CD14-positive monocyte (primary cell): ENCODE measurements at regions not wholly inside any gene's neighbourhood (a gene's known extent, or its start where the extent isn't known, plus 50 kb on each side); places are given as distances from the start of the nearest gene placed in this dataset.

Source experiments
- DNase-seq, 3 donors: peaks; one replicate each; pipeline ENCODE4 v3.0.0-alpha.2; 2011 to 2022
- H2AFZ ChIP-seq: 2 replicates; pipeline ENCODE4 v1.6.0; 2012; ENCODE audit warnings: mild to moderate bottlenecking, low read depth, low read length, inconsistent platforms; ENCODE audit not compliant: insufficient read depth, poor library complexity, severe bottlenecking
- H3K27ac ChIP-seq, 2 donors: 1 replicate in 1 of 2; 2 replicates in 1 of 2; pipeline ENCODE4 v1.5.1; 2012 to 2013; ENCODE audit warnings: low read length in 2 of 2, control low read depth in 1 of 2, inconsistent platforms in 1 of 2, low read depth in 1 of 2, mild to moderate bottlenecking in 1 of 2
- H3K27me3 ChIP-seq, 2 donors: one replicate each; pipeline versions ENCODE4 v1.6.0 to v1.6.1; 2011 to 2013; ENCODE audit warnings: low read length in 2 of 2; ENCODE audit not compliant: control insufficient read depth in 2 of 2, insufficient read depth in 2 of 2
- H3K36me3 ChIP-seq, 2 donors: replicated peaks in 1 of 2; 1 replicate in 1 of 2; 2 replicates in 1 of 2; pipeline versions ENCODE4 v1.5.1 to v1.6.1; 2012 to 2013; ENCODE audit warnings: low read length in 2 of 2, control low read depth in 1 of 2, inconsistent platforms in 1 of 2, mild to moderate bottlenecking in 1 of 2; ENCODE audit not compliant: insufficient read depth in 2 of 2, control insufficient read depth in 1 of 2
- H3K4me1 ChIP-seq, 2 donors: 1 replicate in 1 of 2; 2 replicates in 1 of 2; pipeline versions ENCODE4 v1.5.1 to v1.6.1; 2012 to 2013; ENCODE audit warnings: low read length in 2 of 2, control low read depth in 1 of 2, inconsistent platforms in 1 of 2, mild to moderate bottlenecking in 1 of 2, moderate library complexity in 1 of 2; ENCODE audit not compliant: insufficient read depth in 2 of 2, control insufficient read depth in 1 of 2
- H3K4me2 ChIP-seq: replicated peaks from 2 replicates; pipeline ENCODE3; 2012; ENCODE audit warnings: low read length, moderate library complexity, mild to moderate bottlenecking; ENCODE audit not compliant: poor library complexity, severe bottlenecking; ENCODE audit errors: extremely low read depth
- H3K4me3 ChIP-seq, 3 experiments: fragments of 200-600 bp in 1 of 3; sonication (generic) in 1 of 3; replicated peaks in 1 of 3; 1 replicate in 2 of 3; 2 replicates in 1 of 3; pipeline ENCODE4 v1.5.1; 2011 to 2013; ENCODE audit warnings: low read length in 3 of 3, mild to moderate bottlenecking in 3 of 3, control low read depth in 2 of 3, low read depth in 2 of 3, inconsistent platforms in 1 of 3, moderate library complexity in 1 of 3
- H3K79me2 ChIP-seq: 2 replicates; pipeline ENCODE4 v1.6.0; 2012; ENCODE audit warnings: mild to moderate bottlenecking, control low read depth, inconsistent platforms, low read length, moderate library complexity; ENCODE audit not compliant: insufficient read depth
- H3K9ac ChIP-seq: 2 replicates; pipeline ENCODE4 v1.6.0; 2017; ENCODE audit warnings: low read length, mild to moderate bottlenecking; ENCODE audit not compliant: insufficient read depth, poor library complexity, severe bottlenecking
- H3K9me3 ChIP-seq, 2 donors: replicated peaks in 1 of 2; 1 replicate in 1 of 2; 2 replicates in 1 of 2; pipeline versions ENCODE4 v1.5.1 to v1.6.1; 2012 to 2013; ENCODE audit warnings: low read length in 2 of 2, control low read depth in 1 of 2; ENCODE audit not compliant: control insufficient read depth in 1 of 2, insufficient read depth in 1 of 2
- H4K20me1 ChIP-seq: 2 replicates; pipeline ENCODE4 v1.6.0; 2012; ENCODE audit warnings: mild to moderate bottlenecking, low read length, control low read depth, moderate library complexity; ENCODE audit not compliant: insufficient read depth
- H3K27ac Mint-ChIP-seq, 7 donors: one replicate each; pipeline ENCODE4 v1.8.0; 2020; ENCODE audit warnings: mild to moderate bottlenecking in 7 of 7, mixed read lengths in 7 of 7, moderate library complexity in 6 of 7, inconsistent platforms in 2 of 7
- H3K27me3 Mint-ChIP-seq, 3 donors: one replicate each; pipeline ENCODE4 v1.8.0; 2021 to 2022; ENCODE audit warnings: low read depth in 3 of 3, mild to moderate bottlenecking in 3 of 3, mixed read lengths in 3 of 3, moderate library complexity in 3 of 3, inconsistent platforms in 1 of 3
- H3K36me3 Mint-ChIP-seq, 2 donors: one replicate each; pipeline ENCODE4 v1.8.0; 2020; ENCODE audit warnings: mixed read lengths in 2 of 2, inconsistent platforms in 1 of 2, mild to moderate bottlenecking in 1 of 2
- H3K4me1 Mint-ChIP-seq: one replicate; pipeline ENCODE4 v1.8.0; 2020; ENCODE audit warnings: mild to moderate bottlenecking, mixed read lengths
- H3K4me3 Mint-ChIP-seq, 2 donors: one replicate each; pipeline ENCODE4 v1.8.0; 2020; ENCODE audit warnings: mild to moderate bottlenecking in 2 of 2, mixed read lengths in 2 of 2, moderate library complexity in 1 of 2
- H3K9me3 Mint-ChIP-seq, 7 donors: one replicate each; pipeline ENCODE4 v1.8.0; 2020 to 2022; ENCODE audit warnings: mixed read lengths in 7 of 7, mild to moderate bottlenecking in 6 of 7, moderate library complexity in 6 of 7, inconsistent platforms in 2 of 7
- CTCF ChIP-seq: fragments of 200-600 bp; IDR thresholded peaks from one replicate; pipeline ENCODE4 v1.8.0; 2022; ENCODE audit warnings: antibody characterized with exemption, mild to moderate bottlenecking
- WGBS: methylation state at CpG from one replicate; pipeline ENCODE4 v1.1.5; 2013; ENCODE audit warnings: missing lambda C conversion rate; ENCODE audit not compliant: insufficient coverage; 5-methylcytosine and 5-hydroxymethylcytosine counted together
- intact Hi-C, 2 donors: fragments of 100-400 bp; cut with micrococcal nuclease; formaldehyde crosslinking; loops; one replicate each; pipeline versions ENCODE4 v1.15.0 to v1.15.1; 2023

- H3K4me2 ChIP-seq: no peak overlapping the region
- no peak for DNase-seq
- TF ChIP-seq CTCF: no peak
- H3K79me2 ChIP-seq: no peaks in the 10 kb centered on the region
- Mint-ChIP-seq H3K27me3 (no peaks in the 10 kb centered on the region), H3K27ac (no peak overlapping the region), H3K4me3 (no peak overlapping the region), H3K36me3 (no peaks in the 10 kb centered on the region), H3K9me3 (peaks cover 0 to 10% (median 2%) of the 10 kb centered on the region in 7 donors), H3K4me1 (no peaks in the 10 kb centered on the region)
- no peak overlapping the region for H2AFZ ChIP-seq
- no peaks in the 10 kb centered on the region for H4K20me1 ChIP-seq
- H3K9me3 ChIP-seq: no peaks in the 10 kb centered on the region
- no peaks in the 10 kb centered on the region for H3K36me3 ChIP-seq
- no peaks in the 10 kb centered on the region for H3K4me1 ChIP-seq
- H3K9ac ChIP-seq: no peak overlapping the region
- H3K4me3 ChIP-seq: no peak overlapping the region
- intact Hi-C loops: no loop called here
- H3K27me3 ChIP-seq: no peaks in the 10 kb centered on the region
- no peak overlapping the region for H3K27ac ChIP-seq
Measured at GRCh38 chr7:15801041-15801440, 114.6 kb upstream of the MEOX2 start.

- Histone ChIP-seq H3K9ac (no peak overlapping the region), H3K4me1 (no peaks in the 10 kb centered on the region), H4K20me1 (no peaks in the 10 kb centered on the region), H3K36me3 (no peaks in the 10 kb centered on the region), H3K27me3 (no peaks in the 10 kb centered on the region), H3K27ac (no peak overlapping the region), H3K4me3 (no peak overlapping the region), H2AFZ (no peak overlapping the region), H3K79me2 (no peaks in the 10 kb centered on the region), H3K4me2 (no peak overlapping the region), H3K9me3 (no peaks in the 10 kb centered on the region)
- no peak for TF ChIP-seq CTCF
- Mint-ChIP-seq H3K9me3 (peaks cover 0 to 15% (median 2%) of the 10 kb centered on the region in 7 donors), H3K4me3 (no peak overlapping the region), H3K4me1 (no peaks in the 10 kb centered on the region), H3K27me3 (no peaks in the 10 kb centered on the region), H3K36me3 (no peaks in the 10 kb centered on the region), H3K27ac (no peak overlapping the region)
- DNase-seq: no peak
- no CpG with 5 or more reads among the region's 1 CpG for WGBS
- intact Hi-C loops: no loop called here
Measured at GRCh38 chr7:15798081-15798480, 111.6 kb upstream of the MEOX2 start.
